Neural crest cell (in vitro differentiated cells): ENCODE measurements at regions not wholly inside any gene's neighbourhood (a gene's known extent, or its start where the extent isn't known, plus 50 kb on each side); places are given as distances from the start of the nearest gene placed in this dataset.

Experiments
- DNase-seq: peaks from one replicate; pipeline ENCODE4 v3.0.0; 2021; ENCODE audit warnings: low read depth, mixed read lengths, low spot score
- H3K27ac Mint-ChIP-seq: one replicate; pipeline ENCODE4 v1.8.0; 2021; ENCODE audit warnings: mild to moderate bottlenecking, mixed read lengths; ENCODE audit not compliant: unreplicated experiment
- H3K27me3 Mint-ChIP-seq: 2 replicates; pipeline ENCODE4 v1.8.0; 2021; ENCODE audit warnings: low read depth, mild to moderate bottlenecking, mixed read lengths
- H3K36me3 Mint-ChIP-seq: 2 replicates; pipeline ENCODE4 v1.8.0; 2021; ENCODE audit warnings: low read depth, mild to moderate bottlenecking, mixed read lengths
- H3K4me1 Mint-ChIP-seq: 2 replicates; pipeline ENCODE4 v1.8.0; 2021; ENCODE audit warnings: mixed read lengths
- H3K4me3 Mint-ChIP-seq: one replicate; pipeline ENCODE4 v1.8.0; 2021; ENCODE audit warnings: mild to moderate bottlenecking, mixed read lengths
- H3K9me3 Mint-ChIP-seq: 2 replicates; pipeline ENCODE4 v1.8.0; 2021; ENCODE audit warnings: mixed read lengths
- CTCF ChIP-seq: fragments of 200-600 bp; sonication (generic); conservative IDR thresholded peaks from 2 replicates; pipeline ENCODE4 v1.5.0; 2021; ENCODE audit warnings: antibody characterized with exemption, mild to moderate bottlenecking

DNA sequence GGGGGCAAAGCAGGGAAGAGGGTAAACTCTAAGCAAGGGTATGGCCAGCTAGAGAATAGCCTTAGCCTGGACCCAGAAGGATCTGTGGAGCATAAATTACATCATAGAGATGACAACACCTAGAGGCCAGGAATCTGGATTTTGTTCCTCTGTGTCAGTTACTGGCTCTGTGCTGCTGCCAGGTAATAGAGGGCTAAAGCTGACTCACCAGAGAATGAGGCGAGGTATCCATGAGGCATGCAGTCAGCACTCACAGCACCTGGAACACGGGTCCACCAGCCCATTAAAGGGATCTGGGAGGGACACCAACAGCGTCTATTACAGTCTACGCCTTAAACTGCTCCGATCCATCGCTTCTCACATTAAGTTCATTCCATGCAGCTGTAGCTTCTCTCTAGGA is 74.9 kb upstream of the CMKLR1 start:
- DNase-seq = no peak
- Mint-ChIP-seq H3K4me1 (no peaks in the 10 kb centered on the region), H3K4me3 (no peak overlapping the region), H3K27me3 (peaks cover 45% of the 10 kb centered on the region), H3K36me3 (no peaks in the 10 kb centered on the region), H3K27ac (no peak overlapping the region), H3K9me3 (no peaks in the 10 kb centered on the region)
- no peak for TF ChIP-seq CTCF

GRCh38 chr12:108410689-108411088 is 71.6 kb upstream of the CMKLR1 start:
- H3K36me3 Mint-ChIP-seq = no peaks in the 10 kb centered on the region
- no peak overlapping the region for H3K4me3 Mint-ChIP-seq
- H3K4me1 Mint-ChIP-seq = no peaks in the 10 kb centered on the region
- TF ChIP-seq CTCF = no peak
- DNase-seq = no peak
- peaks cover 54% of the 10 kb centered on the region for H3K27me3 Mint-ChIP-seq
- peaks cover 5% of the 10 kb centered on the region for H3K9me3 Mint-ChIP-seq
- no peak overlapping the region for H3K27ac Mint-ChIP-seq

- peaks cover 7% of the 10 kb centered on the region for H3K9me3 Mint-ChIP-seq
- peaks cover 53% of the 10 kb centered on the region for H3K27me3 Mint-ChIP-seq
- DNase-seq = no peak
- TF ChIP-seq CTCF = no peak
- H3K27ac Mint-ChIP-seq = no peak overlapping the region
- H3K4me1 Mint-ChIP-seq = no peaks in the 10 kb centered on the region
- H3K36me3 Mint-ChIP-seq = no peaks in the 10 kb centered on the region
- H3K4me3 Mint-ChIP-seq = no peak overlapping the region
Measured at GRCh38 chr12:108409481-108409880, 70.4 kb upstream of the CMKLR1 start.

- Mint-ChIP-seq H3K27me3 (peaks cover 20% of the 10 kb centered on the region), H3K9me3 (peaks cover 7% of the 10 kb centered on the region), H3K27ac (no peak overlapping the region), H3K4me1 (no peaks in the 10 kb centered on the region), H3K4me3 (no peak overlapping the region), H3K36me3 (no peaks in the 10 kb centered on the region)
- DNase-seq = no peak
- no peak for TF ChIP-seq CTCF
Measured at GRCh38 chr12:108403952-108404351, 64.8 kb upstream of the CMKLR1 start.

DNA sequence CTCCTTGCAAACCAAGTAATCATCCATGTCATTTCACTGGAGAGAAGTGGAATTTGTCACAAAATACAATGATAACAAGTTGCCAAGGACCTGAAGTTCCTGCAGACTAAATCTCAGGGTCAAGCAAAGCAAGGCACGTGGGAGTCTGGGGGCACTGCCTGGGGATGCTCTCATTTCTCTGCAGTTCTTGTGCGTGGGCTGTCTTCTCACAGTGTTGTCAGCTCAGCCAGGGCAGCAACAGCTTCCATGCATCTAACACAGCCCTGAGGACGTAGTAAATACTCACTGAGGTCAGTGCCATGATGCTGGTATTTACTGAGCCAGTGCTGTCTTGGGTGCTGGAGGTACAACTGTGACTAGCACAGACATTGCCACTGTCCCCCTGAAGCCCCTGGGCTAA is 62.9 kb upstream of the CMKLR1 start:
- DNase-seq = no peak
- no peak overlapping the region for H3K4me3 Mint-ChIP-seq
- no peak overlapping the region for H3K27ac Mint-ChIP-seq
- H3K4me1 Mint-ChIP-seq = no peaks in the 10 kb centered on the region
- peaks cover 21% of the 10 kb centered on the region for H3K27me3 Mint-ChIP-seq
- peaks cover 10% of the 10 kb centered on the region for H3K9me3 Mint-ChIP-seq
- no peak for TF ChIP-seq CTCF
- H3K36me3 Mint-ChIP-seq = no peaks in the 10 kb centered on the region
